Small intestine (tissue), 7 donors: ENCODE measurements at regions not wholly inside any gene's neighbourhood (a gene's known extent, or its start where the extent isn't known, plus 50 kb on each side); places are given as distances from the start of the nearest gene placed in this dataset.

ENCODE experiments used
- DNase-seq, 2 donors: peaks; one replicate each; pipeline versions ENCODE4 v3.0.0 to v3.0.0-alpha.2; 2013
- FAIRE-seq: peaks from 2 replicates; lab custom pipeline; 2012; peaks lifted over from hg19 to GRCh38; lab: Jason Lieb, UNC
- H3K27ac ChIP-seq, 3 donors: one replicate each; pipeline ENCODE4 v1.5.1; 2013; ENCODE audit warnings: low read length in 2 of 3, mild to moderate bottlenecking in 2 of 3, control low read depth in 1 of 3, inconsistent platforms in 1 of 3, low read depth in 1 of 3, moderate library complexity in 1 of 3
- H3K27me3 ChIP-seq, 3 donors: one replicate each; pipeline ENCODE4 v1.6.1; 2013; ENCODE audit warnings: low read length in 3 of 3, inconsistent platforms in 1 of 3; ENCODE audit not compliant: control insufficient read depth in 3 of 3, insufficient read depth in 3 of 3
- H3K36me3 ChIP-seq, 3 donors: one replicate each; pipeline ENCODE4 v1.6.1; 2013; ENCODE audit warnings: low read length in 3 of 3, inconsistent platforms in 1 of 3, low read depth in 1 of 3, mild to moderate bottlenecking in 1 of 3, moderate library complexity in 1 of 3; ENCODE audit not compliant: control insufficient read depth in 3 of 3, insufficient read depth in 2 of 3
- H3K4me1 ChIP-seq, 3 donors: one replicate each; pipeline ENCODE4 v1.6.1; 2013; ENCODE audit warnings: low read length in 2 of 3, inconsistent platforms in 1 of 3, low read depth in 1 of 3, mild to moderate bottlenecking in 1 of 3, moderate library complexity in 1 of 3; ENCODE audit not compliant: control insufficient read depth in 3 of 3, insufficient read depth in 2 of 3
- H3K4me3 ChIP-seq, 3 donors: one replicate each; pipeline ENCODE4 v1.5.1; 2013; ENCODE audit warnings: low read length in 3 of 3, control low read depth in 1 of 3, inconsistent platforms in 1 of 3, low read depth in 1 of 3, mild to moderate bottlenecking in 1 of 3, moderate library complexity in 1 of 3
- H3K9me3 ChIP-seq, 2 donors: one replicate each; pipeline ENCODE4 v1.6.1; 2013; ENCODE audit warnings: low read depth in 1 of 2, low read length in 1 of 2; ENCODE audit not compliant: control insufficient read depth in 2 of 2, insufficient read depth in 1 of 2
- WGBS, 3 donors: extraction: QIAGEN DNeasy Blood & Tissue Kit; methylation state at CpG; one replicate each; pipeline ENCODE4 v1.1.7; 2013; 5-methylcytosine and 5-hydroxymethylcytosine counted together
- donor health status: healthy with polysubstance abuse.
- donor health status: control.
- donor health status: control.
- donor health status: Bipolar disorder and iron deficiency.
- donor health status: healthy.

- no peak overlapping the region for H3K27ac ChIP-seq
- WGBS, 3 donors, result 88 to 92% (median 90%) methylated on average over 6 of the region's 6 CpGs
- H3K4me1 ChIP-seq, result peaks cover 0 to 3% (median 0%) of the 10 kb centered on the region in 3 donors
- DNase-seq, result no peak
- FAIRE-seq, result no peak
- H3K9me3 ChIP-seq, result no peaks in the 10 kb centered on the region
- no peaks in the 10 kb centered on the region for H3K36me3 ChIP-seq
- no peak overlapping the region for H3K4me3 ChIP-seq
- H3K27me3 ChIP-seq, result no peaks in the 10 kb centered on the region
These were observed 276.9 kb upstream of the SNX7 start for GRCh38 chr1:98384461-98385141.

- no peak for FAIRE-seq
These were observed 278.4 kb upstream of the SNX7 start for GRCh38 chr1:98382986-98383740.

GRCh38 chr1:98382586-98382985 lies 278.9 kb upstream of the SNX7 start:
- Histone ChIP-seq H3K27me3 (no peaks in the 10 kb centered on the region), H3K36me3 (no peaks in the 10 kb centered on the region), H3K9me3 (no peaks in the 10 kb centered on the region), H3K27ac (no peak overlapping the region), H3K4me1 (peaks cover 0 to 3% (median 0%) of the 10 kb centered on the region in 3 donors), H3K4me3 (no peak overlapping the region)
- DNase-seq (no peak), FAIRE-seq (no peak)
- WGBS, 3 donors, result 66 to 79% (median 66%) methylated on average over 2 of the region's 2 CpGs

More at GRCh38 chr1:98382986-98383740, 278.4 kb upstream of the SNX7 start:
- WGBS, 3 donors, result 54 to 68% (median 60%) methylated on average over 5 of the region's 5 CpGs
- Histone ChIP-seq H3K4me1 (peaks cover 0 to 3% (median 0%) of the 10 kb centered on the region in 3 donors), H3K36me3 (no peaks in the 10 kb centered on the region), H3K4me3 (no peak overlapping the region), H3K27ac (no peak overlapping the region), H3K27me3 (no peaks in the 10 kb centered on the region), H3K9me3 (no peaks in the 10 kb centered on the region)
- no peak for DNase-seq

GRCh38 chr1:98374098-98374497 lies 287.4 kb upstream of the SNX7 start:
- Histone ChIP-seq H3K36me3 (no peaks in the 10 kb centered on the region), H3K9me3 (no peaks in the 10 kb centered on the region), H3K27ac (no peak overlapping the region), H3K4me3 (no peak overlapping the region), H3K4me1 (peaks cover 0 to 3% (median 0%) of the 10 kb centered on the region in 3 donors), H3K27me3 (no peaks in the 10 kb centered on the region)
- FAIRE-seq (no peak), DNase-seq (no peak)
- WGBS, 3 donors, result 92 to 99% (median 97%) methylated on average over 2 of the region's 2 CpGs

GRCh38 chr1:98373056-98373455 lies 288.5 kb upstream of the SNX7 start:
- no peaks in the 10 kb centered on the region for H3K36me3 ChIP-seq
- H3K9me3 ChIP-seq, result no peaks in the 10 kb centered on the region
- H3K27me3 ChIP-seq, result no peaks in the 10 kb centered on the region
- 73 to 78% (median 75%) methylated on average over 2 of the region's 2 CpGs for WGBS, 3 donors
- FAIRE-seq (no peak), DNase-seq (no peak)
- no peak overlapping the region for H3K4me3 ChIP-seq
- no peak overlapping the region for H3K27ac ChIP-seq
- peaks cover 0 to 3% (median 0%) of the 10 kb centered on the region in 3 donors for H3K4me1 ChIP-seq

GRCh38 chr1:98371764-98372163 lies 289.8 kb upstream of the SNX7 start:
- DNase-seq (peak; percentile 23 to 68), FAIRE-seq (no peak)
- no peak overlapping the region for H3K4me3 ChIP-seq

GRCh38 chr1:98369463-98369862 lies 292.1 kb upstream of the SNX7 start:
- 11 to 45% (median 21%) methylated on average over 1 of the region's 1 CpG for WGBS, 3 donors
- no peaks in the 10 kb centered on the region for H3K36me3 ChIP-seq
- H3K9me3 ChIP-seq, result no peaks in the 10 kb centered on the region
- FAIRE-seq (no peak), DNase-seq (no peak)
- H3K4me1 ChIP-seq, result peaks cover 0 to 3% (median 0%) of the 10 kb centered on the region in 3 donors
- H3K4me3 ChIP-seq, result no peak overlapping the region
- H3K27me3 ChIP-seq, result no peaks in the 10 kb centered on the region
- H3K27ac ChIP-seq, result no peak overlapping the region

More at GRCh38 chr1:98371764-98372163, 289.8 kb upstream of the SNX7 start:
- Histone ChIP-seq H3K27me3 (no peaks in the 10 kb centered on the region), H3K27ac (no peak overlapping the region), H3K4me1 (peaks cover 0 to 3% (median 0%) of the 10 kb centered on the region in 3 donors), H3K36me3 (no peaks in the 10 kb centered on the region), H3K9me3 (no peaks in the 10 kb centered on the region)

GRCh38 chr1:98368995-98369394 lies 292.5 kb upstream of the SNX7 start:
- H3K4me3 ChIP-seq, result no peak overlapping the region
- no peaks in the 10 kb centered on the region for H3K27me3 ChIP-seq
- 38 to 51% (median 38%) methylated on average over 3 of the region's 3 CpGs for WGBS, 3 donors
- no peak for DNase-seq
- H3K9me3 ChIP-seq, result no peaks in the 10 kb centered on the region
- H3K36me3 ChIP-seq, result no peaks in the 10 kb centered on the region
- H3K4me1 ChIP-seq, result peaks cover 0 to 3% (median 0%) of the 10 kb centered on the region in 3 donors
- no peak for FAIRE-seq
- no peak overlapping the region for H3K27ac ChIP-seq
